ENCODE measurements at regions not wholly inside any gene's neighbourhood (a gene's known extent, or its start where the extent isn't known, plus 50 kb on each side); places are given as distances from the start of the nearest gene placed in this dataset.

DNA sequence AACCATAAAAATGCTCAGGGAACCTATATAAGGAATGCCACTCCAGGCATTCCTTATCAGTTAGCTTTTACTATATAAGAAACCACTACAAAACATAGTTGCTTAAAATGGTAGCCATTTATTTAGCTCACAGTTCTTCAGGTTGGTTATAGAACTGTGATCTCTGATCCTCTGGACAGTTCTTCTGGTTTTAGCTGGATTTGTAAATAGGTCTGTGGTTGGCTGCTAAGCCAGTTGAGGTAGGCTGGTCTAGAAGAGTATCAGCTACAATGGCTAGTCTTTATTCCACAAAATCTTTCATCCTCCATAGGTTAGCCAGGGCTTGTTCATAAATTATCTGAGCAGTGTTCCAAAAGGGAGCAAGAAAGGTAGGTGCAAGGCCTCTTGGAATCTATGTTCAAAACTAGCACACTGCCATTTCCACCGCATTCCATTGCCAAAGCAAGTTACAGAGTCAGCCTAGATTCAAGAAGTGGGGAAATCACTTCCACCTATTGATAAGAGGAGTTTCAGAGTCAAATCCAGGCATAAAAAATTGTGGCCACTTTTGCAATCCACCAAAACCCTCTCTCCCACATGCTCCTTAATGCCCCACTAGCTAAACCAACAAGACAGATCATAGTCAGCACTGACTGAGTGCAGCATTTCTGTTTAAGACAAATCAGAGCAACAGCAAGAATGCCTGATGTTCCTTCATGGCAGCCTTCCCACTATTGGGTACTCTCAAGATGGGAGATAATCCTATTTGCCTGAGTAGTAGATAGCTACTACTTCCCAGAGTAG lies 146.4 kb downstream of the IRS1 start:
- DNase-seq (ENCODE audit: low read depth): no peak

DNA sequence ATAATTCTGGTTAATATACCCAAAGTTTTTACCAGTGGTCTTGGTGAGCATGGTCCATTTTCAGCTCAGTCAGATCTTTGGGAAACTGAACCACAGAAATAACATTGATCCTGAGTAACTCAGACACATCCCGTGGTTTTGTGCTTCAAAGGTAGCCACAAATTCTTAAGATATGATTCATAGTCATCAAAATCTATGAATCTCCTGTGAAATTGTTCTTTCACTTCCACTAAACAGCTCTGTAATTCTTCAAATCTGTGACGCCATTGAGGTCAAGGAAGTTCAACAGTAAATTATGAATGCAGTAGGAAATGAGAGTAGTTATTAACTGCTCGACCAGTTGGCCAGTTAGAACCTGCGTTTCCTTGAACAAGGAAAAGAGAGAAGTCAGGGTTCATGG lies 147.3 kb downstream of the IRS1 start:
- DNase-seq (ENCODE audit: low read depth): no peak

DNA sequence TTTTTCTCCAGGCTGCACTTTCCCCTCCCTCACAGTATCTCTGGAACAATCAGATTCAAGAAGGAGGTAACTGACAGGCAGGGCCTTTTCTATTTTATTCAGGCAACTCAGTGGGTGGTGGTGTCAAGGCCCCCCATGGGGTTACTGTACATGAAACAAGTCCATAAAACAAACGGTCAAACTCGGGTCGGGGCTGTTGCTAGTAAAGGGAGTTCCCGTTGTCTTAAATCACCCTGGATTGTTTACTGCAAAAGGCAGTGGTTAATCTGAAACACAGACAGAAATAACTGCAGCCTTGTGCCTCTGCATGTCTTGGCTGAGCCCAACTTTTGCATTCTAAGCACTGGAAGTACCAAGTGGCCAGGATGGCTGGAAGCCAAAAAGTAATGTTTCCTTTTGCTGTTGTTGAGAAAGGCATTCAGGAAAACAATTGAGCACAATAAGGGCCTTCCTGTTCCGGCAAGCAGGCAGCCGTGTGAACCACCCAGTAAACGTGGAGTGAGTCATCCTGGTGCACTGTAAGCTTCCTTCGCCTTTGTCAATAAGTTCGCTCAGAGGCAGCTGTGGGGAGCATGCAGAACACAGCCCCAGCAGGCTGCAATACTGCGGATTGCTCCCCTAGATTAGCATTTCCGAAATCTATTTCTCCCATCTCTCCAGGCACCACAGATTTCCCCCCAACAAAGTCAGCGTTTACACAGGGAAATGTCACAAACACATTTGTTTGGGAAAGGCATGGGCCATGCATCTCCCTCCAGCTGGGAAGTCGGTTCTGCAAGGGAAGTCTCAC lies 149.6 kb downstream of the IRS1 start:
- peak; percentile 4 for DNase-seq (ENCODE audit: low read depth)

DNA sequence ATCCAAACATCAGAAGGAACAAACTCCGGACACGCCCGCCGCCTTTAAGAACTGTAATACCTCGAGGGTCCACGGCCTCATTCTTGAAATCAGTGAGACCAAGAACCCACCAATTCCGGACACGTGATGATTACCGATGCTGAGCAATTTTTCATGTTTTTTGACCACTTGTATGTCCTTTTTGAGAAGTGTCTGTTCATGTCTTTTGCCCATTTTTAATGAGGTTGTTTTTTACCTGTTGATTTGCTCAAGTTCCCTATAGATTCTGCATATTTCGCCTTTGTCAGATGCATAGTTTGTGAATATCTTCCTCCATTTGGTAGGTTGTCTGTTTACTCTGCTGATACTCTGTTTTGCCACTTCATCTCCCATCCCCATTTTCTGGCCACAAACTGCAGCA lies 150.4 kb downstream of the IRS1 start:
- no peak for DNase-seq (ENCODE audit: low read depth)

DNA sequence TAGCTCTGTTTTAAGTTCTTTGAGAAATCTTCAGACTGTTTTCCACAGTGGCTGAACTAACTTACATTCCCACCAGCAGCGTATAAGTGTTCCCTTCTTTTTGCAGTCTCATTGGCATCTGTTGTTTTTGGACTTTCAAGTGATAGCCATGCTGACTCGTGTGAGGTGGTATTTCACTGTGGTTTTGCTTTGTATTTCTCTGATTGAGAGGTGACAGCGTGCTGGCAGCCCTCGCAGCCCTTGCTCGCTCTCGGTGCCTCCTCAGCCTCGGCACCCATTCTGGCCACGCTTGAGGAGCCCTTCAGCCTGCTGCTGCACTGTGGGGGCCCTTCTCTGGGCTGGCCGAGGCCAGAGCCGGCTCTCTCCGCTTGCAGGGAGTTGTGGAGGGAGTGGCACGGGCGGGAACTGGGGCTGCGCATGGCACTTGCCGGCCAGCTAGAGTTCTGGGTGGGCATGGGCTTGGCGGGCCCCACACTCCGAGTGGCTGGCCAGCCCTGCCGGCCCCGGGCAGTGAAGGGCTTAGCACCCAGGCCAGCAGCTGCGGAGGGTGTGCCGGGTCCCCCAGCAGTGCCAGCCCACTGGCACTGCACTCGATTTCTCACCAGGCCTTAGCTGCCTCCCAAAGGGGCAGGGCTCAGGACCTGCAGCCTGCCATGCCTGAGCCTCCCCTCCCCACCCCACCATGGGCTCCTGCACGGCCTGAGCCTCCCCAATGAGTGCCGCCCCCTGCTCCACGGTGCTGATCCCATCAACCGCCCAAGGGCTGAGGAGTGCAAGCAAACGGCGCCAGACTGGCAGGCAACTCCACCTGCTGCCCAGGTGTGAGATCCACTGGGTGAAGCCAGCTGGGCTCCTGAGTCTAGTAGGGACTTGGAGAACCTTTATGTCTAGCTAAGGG lies 151.8 kb downstream of the IRS1 start:
- no peak for DNase-seq (ENCODE audit: low read depth)

DNA sequence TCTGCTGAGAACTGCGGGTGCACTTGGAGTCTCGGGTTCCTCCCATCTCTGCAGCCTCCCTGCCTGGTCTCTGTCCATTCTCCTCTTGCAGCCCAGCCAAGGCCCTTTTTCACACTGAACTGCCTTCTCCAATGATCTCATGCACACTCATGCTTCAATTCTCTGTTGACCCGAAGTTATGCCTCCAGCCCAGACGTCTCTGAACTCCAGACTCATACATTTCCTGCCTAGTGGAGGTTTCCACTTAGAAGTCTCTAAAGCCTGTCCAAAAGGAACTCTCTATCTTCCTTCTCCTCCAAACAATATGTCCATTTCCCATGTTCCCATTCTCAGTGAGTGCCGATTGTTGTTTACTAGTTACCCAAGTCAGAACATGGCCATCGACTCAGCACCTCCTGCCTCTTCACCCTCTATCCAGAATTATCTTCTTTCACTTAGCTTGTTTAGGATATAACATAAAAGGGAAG lies 155.2 kb downstream of the IRS1 start:
- no peak for DNase-seq (ENCODE audit: low read depth)

DNA sequence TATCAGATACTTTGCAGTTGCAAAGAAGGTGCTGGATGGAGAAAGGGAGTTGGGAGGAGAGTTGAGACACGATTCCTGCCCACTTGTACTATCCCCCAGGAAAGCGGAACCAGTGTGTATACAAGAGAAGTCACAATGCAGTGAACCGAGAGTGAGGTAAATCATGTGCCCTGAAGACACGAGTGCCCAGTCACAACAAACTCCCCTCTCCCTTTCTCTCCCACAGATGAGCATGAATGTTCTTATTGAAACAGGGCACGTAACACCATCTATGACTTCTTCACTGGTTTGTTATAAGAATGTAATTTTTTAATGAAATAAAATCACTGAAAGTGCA lies 155.7 kb downstream of the IRS1 start:
- no peak for DNase-seq (ENCODE audit: low read depth)

DNA sequence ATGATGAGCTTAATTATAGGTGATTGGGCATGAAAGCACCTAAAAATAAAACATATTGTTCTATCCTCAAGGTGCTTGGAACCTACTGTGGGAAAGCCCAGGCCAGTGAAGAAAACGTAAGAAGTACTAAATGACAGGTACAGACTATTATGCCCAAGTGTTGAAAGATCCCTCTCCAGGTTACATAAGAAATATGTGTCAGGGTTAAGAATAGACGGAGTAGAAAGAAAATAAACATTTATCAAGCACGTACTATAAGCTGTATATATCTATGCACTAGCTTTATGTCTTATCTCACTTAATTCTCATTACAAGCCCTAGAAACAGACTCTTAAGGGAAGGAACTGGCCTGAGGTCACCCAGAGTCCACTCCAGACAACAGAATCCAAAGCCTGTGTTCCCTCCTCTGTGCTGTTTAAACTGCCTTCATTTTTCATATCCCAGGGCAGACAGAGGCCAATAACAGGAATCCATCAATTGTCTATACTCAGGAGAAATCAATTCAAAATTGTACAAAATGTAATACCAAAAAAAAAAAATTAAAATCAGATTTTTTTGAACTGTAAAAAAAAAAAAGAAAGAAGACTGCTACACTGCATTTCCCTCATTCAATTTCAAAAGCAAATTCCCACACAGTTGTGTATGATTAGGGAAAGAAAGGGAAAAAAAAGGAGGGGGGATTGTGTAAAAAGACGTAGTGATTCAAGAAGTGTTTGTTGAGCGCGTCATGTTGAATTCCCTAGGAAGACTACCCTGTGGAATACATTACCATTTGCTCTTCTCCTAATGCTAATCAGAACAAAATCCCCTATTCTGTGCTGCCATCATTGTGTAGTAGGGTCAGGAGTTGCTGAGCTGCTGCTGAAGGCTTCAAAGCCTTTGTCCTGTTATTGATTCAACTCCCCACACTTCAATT lies 156.3 kb downstream of the IRS1 start:
- no peak for DNase-seq (ENCODE audit: low read depth)

DNA sequence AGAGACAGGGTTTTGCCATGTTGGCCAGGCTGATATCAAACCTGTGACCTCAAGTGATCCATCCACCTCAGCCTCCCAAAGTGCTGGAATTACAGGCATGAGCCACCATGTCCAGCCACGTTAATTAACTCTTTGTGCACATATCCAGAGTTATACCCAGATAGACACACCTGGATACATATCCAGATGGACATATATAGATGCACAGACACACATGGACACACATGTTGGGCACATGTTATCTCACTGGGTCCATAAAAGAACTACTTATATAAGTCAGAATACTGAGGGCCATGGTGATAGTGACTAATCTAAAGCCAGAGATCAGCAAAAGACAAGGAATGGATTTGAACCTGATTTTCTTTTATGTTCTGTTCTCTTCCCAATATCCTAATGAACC lies 158.6 kb downstream of the IRS1 start:
- no peak for DNase-seq (ENCODE audit: low read depth)

DNA sequence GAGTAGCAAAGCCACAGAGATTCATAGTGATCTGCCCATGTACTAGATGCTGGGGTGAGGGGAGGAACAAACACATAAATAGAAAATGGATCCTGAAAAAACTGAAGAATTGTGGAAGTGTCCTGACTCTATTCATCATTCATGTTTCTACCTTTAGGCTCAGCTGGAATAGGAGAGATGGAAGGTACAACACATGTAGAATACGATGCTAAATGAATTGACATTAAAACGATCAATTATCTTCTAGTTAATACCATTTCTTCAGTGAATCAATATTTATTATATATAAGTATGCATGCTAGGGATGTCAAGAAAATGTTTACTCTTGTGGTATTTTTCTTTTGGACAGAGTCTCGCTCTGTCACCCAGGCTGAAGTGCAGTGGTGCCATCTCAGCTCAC lies 159.1 kb downstream of the IRS1 start:
- DNase-seq (ENCODE audit: low read depth): no peak

DNA sequence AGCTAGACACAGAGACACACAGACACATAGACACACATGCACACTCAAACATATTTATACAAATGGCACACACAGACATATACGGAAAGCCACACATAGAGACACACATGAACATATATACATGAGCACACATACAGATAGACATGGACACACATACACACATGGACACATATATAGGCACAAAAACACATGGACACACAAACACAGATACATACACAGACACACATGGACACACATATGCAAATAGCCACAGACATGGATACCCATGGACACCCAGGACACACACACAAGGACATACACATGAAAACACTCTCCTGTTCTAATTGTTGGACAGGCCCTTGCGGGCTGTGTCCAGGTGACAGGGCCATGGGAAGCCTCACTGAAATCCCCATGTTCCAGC lies 160.1 kb downstream of the IRS1 start:
- no peak for DNase-seq (ENCODE audit: low read depth)

DNA sequence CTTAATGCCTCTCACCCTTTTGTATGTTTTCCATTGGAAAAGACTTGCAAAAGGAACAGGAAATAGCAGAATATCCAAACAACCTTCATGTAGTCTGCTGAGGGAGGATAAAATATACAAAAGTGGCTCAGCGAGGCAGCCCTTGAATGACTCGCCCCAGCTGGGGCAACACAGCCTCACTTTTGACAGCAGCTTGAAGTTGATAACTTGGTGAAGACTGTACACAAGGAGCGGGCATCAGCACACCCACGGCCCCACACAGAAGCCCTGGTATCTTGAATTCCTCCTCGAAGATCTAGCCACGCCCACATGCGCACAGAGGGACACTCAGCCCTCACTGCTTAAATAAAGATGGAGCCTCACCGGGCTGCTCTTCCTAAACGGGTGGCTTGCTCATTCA lies 161.0 kb downstream of the IRS1 start:
- no peak for DNase-seq (ENCODE audit: low read depth)

DNA sequence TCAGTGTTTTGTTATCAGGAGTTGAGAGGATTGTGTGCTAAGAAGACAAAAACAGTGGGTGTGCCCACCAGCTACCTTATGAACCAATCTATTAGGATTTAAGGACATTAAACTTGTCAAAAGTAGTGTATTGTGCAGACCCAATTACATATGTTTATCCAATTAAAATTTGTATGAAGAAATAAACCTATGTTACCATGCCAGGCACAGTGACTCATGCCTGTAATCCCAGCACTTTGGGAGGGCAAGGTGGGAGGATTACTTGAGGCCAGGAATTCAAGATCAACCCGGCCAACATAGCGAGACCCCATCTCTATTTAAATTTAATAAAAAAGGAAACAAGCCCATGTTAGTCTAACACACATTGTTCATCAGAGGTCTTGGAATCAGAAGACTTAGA lies 162.2 kb downstream of the IRS1 start:
- DNase-seq (ENCODE audit: low read depth): no peak

DNA sequence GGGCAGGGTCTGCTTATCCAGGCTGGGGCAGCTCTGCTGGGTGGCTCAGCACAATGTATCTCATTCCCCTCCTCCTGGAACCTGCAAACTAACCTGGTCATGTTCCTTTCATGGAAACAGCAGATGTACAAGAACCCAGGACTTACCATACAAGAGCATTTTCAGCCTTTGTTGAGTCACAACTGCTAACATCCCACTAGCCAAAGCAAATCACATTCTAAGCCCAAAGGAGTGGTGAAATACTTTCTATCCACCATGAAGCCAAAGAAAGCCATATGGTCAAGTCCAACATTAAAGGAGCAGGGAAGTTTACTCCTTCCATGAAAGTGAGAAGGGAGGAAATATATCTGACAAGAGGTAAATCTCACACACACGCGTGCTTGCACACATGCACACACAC lies 163.0 kb downstream of the IRS1 start:
- DNase-seq (ENCODE audit: low read depth): no peak

DNA sequence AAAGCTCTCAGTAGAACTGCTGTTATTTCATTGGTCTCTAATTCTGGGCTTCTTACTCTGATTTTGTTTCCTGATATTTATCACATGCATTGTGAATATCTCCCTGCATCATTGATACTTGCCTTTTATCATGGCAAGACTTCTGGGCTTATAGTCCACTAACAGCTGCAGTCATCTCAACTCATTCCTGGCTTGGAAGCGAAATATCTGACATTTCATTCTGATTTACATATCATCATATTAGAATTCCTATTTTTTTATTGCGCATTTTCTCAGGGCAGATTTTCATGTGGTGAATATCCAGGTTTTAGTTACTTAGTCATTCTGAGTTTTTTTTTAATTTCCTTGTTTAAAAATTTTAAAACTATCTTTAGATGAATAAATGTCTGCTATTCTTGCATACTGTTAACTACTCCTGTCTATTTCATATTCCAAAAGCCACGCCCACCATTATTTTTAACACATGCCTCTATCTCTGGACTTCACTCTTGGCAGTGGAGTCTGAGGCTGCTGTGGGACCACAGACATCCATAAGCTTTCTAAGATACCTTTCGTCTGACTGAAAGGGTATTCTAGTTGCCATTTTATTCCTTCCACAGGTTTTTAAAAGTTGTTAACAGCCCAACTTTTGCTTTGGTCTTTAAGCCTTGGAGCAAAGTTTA lies 164.5 kb downstream of the IRS1 start:
- no peak for DNase-seq (ENCODE audit: low read depth)

DNA sequence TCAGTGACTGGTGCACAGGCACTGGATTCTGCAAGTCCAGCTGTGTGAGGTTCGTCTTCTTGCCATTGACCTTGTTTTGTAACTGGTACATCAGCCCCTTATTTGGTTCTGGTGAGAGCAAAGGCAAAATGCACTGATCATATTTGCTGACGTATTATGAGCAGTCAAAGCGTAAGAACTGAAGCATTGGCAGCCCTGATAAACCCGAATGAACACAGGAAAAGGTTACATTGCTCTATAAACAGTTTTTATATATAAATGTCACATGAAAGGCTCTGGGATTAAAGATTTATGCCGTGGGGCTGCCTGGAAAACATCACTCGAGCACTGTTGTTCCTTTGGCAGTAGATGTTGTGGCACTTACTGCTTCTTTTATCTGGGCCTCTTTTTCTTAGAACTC lies 167.9 kb downstream of the IRS1 start:
- DNase-seq (ENCODE audit: low read depth): no peak

DNA sequence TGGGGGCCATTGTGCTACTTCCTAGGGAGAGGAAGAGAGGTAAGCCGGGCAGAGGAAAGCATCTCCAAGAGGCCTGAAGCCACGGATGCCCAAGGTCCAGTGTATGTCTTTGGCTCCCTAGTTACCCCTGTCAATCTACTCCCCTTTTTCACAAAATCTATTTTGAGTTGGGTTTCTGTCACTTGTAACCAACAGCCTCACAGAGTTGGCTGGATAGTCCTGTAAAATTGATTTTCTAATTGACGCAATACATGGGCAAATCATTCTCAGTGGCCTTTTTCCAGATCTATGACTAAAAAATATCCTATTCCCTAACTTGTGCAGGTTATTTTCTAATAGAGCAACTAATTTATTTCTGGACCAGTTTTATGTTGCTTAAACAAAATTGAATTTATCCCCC lies 168.4 kb downstream of the IRS1 start:
- no peak for DNase-seq (ENCODE audit: low read depth)

DNA sequence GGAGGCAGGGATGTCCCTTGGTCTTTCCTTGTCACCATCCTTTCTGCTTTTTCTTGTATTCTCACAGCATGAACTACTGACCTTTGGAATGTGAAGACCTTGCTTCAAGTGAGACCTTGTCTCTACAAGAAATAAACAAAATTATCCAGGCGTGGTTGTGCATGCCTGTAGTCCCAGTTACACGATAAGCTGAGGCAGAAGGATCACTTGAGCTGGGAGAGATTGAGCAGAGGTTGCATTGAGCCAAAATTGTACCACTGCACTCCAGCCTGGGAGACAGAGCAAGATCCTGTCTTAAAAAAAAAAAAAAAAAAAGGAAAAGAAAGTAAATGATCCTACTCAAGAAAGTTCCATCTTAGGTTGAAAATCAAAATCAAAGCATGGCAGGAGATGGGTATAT lies 173.7 kb downstream of the IRS1 start:
- DNase-seq (ENCODE audit: low read depth): no peak

DNA sequence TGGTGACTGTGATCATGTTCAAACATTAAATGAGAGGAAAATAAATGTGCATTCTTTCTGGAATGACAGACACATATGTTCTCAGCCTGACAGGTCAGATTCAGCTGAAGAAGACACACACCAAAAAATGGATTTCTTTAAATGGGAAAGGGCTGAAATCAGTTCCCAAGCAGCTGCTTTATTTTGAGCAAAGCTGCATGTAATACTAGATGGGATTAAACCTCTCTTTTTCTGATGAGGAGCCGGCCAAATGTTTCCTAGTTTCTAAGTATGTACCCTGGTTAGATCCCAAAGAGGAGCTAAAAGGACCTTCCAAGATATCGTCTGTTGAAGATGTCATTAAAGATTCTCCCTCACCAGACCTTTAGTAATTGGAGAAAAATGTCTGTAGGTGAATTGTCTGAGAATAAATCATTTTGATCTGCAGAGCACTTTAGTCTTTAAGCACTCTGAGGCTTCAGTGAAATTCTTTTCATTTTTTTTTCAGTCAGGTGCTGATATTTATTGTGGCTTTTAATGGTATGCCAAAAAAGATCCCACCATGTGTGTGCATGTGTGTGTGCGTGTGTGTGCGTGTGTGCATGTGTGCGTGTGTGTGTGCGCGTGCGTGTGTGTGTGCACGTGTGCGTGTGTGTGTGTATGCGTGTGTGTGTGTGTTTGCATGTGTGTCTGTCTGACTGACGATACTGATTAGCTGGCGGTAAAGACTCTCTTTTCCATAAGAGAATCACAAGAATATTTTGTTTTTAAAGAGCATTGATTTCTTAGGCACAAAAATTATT lies 175.8 kb downstream of the IRS1 start:
- no peak for DNase-seq (ENCODE audit: low read depth)

DNA sequence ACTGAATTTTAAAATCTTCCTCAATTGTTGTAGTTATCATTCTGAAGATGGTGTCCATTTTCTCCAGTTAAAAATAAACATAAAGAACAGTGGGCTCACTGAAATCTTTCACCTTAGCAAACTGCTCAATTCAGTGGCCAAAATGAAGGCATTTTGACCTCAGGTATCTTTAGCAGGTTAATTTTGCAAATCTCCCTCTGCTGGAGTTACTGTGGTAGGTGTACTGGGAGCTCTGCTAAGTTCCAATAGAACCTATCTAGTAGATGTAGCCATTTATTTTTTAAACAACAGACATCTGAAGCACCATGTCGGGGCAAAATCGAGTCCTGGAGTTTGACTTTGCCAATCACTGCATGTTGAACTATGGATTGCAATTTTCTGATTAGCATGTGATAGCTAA lies 177.1 kb downstream of the IRS1 start:
- DNase-seq (ENCODE audit: low read depth): no peak
